Neural progenitor cell (in vitro differentiated cells): ENCODE measurements at regions not wholly inside any gene's neighbourhood (a gene's known extent, or its start where the extent isn't known, plus 50 kb on each side); places are given as distances from the start of the nearest gene placed in this dataset.

Source experiments
- DNase-seq: peaks from one replicate; pipeline ENCODE4 v3.0.0-alpha.2; 2016; ENCODE audit warnings: low spot score
- H2AFZ ChIP-seq: fragments of 200-600 bp; sonication (generic); replicated peaks from 2 replicates; pipeline ENCODE4 v1.6.1; 2016; ENCODE audit warnings: antibody characterized with exemption
- H3F3A ChIP-seq: fragments of 200-600 bp; sonication (generic); 2 replicates; pipeline ENCODE4 v1.6.1; 2016; ENCODE audit warnings: antibody characterized with exemption, low read depth
- H3K27ac ChIP-seq: fragments of 200-600 bp; sonication (generic); 2 replicates; pipeline ENCODE4 v1.5.1; 2016; ENCODE audit warnings: mild to moderate bottlenecking
- H3K27me3 ChIP-seq: fragments of 200-600 bp; sonication (generic); 2 replicates; pipeline ENCODE4 v1.6.1; 2016; ENCODE audit warnings: mild to moderate bottlenecking, moderate library complexity
- H3K36me3 ChIP-seq: fragments of 200-600 bp; sonication (generic); 2 replicates; pipeline ENCODE4 v1.5.1; 2016
- H3K4me1 ChIP-seq: fragments of 200-600 bp; sonication (generic); 2 replicates; pipeline ENCODE4 v1.6.1; 2016; ENCODE audit warnings: mixed run types
- H3K4me2 ChIP-seq: fragments of 200-600 bp; sonication (generic); 2 replicates; pipeline ENCODE4 v1.6.1; 2016
- H3K4me3 ChIP-seq: fragments of 200-600 bp; sonication (generic); 2 replicates; pipeline ENCODE4 v1.5.1; 2016
- H3K79me2 ChIP-seq: fragments of 200-600 bp; sonication (generic); 2 replicates; pipeline ENCODE4 v1.6.1; 2016; ENCODE audit warnings: low read depth
- H3K9ac ChIP-seq: fragments of 200-600 bp; sonication (generic); 2 replicates; pipeline ENCODE4 v1.6.1; 2016
- H3K9me3 ChIP-seq: fragments of 200-600 bp; sonication (generic); 2 replicates; pipeline ENCODE4 v1.5.1; 2016; ENCODE audit warnings: low read depth
- H4K20me1 ChIP-seq: fragments of 200-600 bp; sonication (generic); 2 replicates; pipeline ENCODE4 v1.6.1; 2016; ENCODE audit warnings: low read depth
- H3K27ac Mint-ChIP-seq: 3 replicates; pipeline ENCODE4 v1.8.0; 2021; ENCODE audit warnings: mixed read lengths
- H3K27me3 Mint-ChIP-seq: 2 replicates; pipeline ENCODE4 v1.8.0; 2022; ENCODE audit warnings: low read depth, mild to moderate bottlenecking, inconsistent platforms, moderate library complexity, mixed read lengths; ENCODE audit not compliant: insufficient read depth
- H3K36me3 Mint-ChIP-seq: 3 replicates; pipeline ENCODE4 v1.8.0; 2021; ENCODE audit warnings: mixed read lengths
- H3K4me1 Mint-ChIP-seq: 3 replicates; pipeline ENCODE4 v1.8.0; 2021; ENCODE audit warnings: mixed read lengths
- H3K4me3 Mint-ChIP-seq: 3 replicates; pipeline ENCODE4 v1.8.0; 2021; ENCODE audit warnings: mild to moderate bottlenecking, moderate library complexity, mixed read lengths
- H3K9me3 Mint-ChIP-seq: 3 replicates; pipeline ENCODE4 v1.8.0; 2020; ENCODE audit warnings: mixed read lengths
- EZH2 ChIP-seq: fragments of 200-600 bp; sonication (generic); IDR thresholded peaks from 2 replicates; pipeline ENCODE4 v1.6.1; 2017; ENCODE audit warnings: antibody characterized with exemption, mild to moderate bottlenecking, moderate library complexity
- EZH2phosphoT487 ChIP-seq: fragments of 200-600 bp; sonication (generic); IDR thresholded peaks from 2 replicates; pipeline ENCODE4 v1.6.1; 2017; ENCODE audit warnings: antibody characterized with exemption
- TF ChIP-seq, protein P1 (sequence below): fragments of 200-600 bp; sonication (generic); IDR thresholded peaks from 2 replicates; pipeline ENCODE4 v1.5.1; 2017; ENCODE audit warnings: antibody characterized with exemption, mild to moderate bottlenecking

DNA sequence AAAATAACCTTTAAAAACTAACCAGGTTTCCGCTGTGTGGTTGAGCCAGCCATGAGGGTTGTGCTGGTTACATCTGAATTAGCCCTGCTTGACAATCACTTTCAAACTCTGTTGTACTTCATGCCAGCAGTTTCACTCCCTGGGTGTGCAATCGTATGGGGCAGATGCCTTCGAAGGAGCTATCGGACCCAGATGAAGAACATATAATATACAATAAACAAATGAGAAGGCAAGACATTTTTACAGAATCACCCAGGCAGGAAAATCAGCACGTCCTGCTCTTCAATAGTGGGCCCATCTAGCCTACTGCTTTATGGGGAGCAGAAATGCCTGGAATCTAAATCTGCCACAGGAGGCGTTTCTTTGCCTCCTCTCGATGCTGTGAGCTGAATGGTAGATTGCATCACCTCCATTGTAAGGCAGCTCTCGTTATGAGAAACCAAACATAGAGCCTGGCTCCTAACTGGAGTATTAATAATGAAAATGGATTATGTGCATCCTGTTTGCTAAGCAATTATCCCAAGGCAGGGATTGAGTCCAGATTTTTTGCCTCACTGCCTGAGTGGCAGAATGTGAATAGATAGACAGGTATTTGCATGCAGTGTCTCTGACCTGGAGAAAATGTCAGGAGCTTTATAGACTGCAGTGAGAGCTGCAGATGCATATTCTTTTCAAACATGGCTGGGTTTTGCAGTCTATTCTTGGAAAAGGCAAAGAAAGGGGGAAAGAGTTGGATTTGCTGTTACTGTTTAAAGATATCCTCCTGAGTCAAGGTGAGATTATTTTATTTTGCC is 143.3 kb upstream of the SMARCA2 start:
- Mint-ChIP-seq H3K4me1 (peaks cover 12% of the 10 kb centered on the region), H3K4me3 (peak overlapping the region; percentile 35), H3K36me3 (no peaks in the 10 kb centered on the region), H3K9me3 (no peaks in the 10 kb centered on the region), H3K27me3 (peaks cover 3% of the 10 kb centered on the region), H3K27ac (peak overlapping the region; percentile 77)
- Histone ChIP-seq H3K4me3 (no peak overlapping the region), H3K27ac (no peak overlapping the region), H3K4me1 (no peaks in the 10 kb centered on the region), H3K4me2 (no peak overlapping the region), H3K36me3 (no peaks in the 10 kb centered on the region), H3K9ac (no peak overlapping the region), H2AFZ (peak overlapping the region; percentile 72), H3K27me3 (no peaks in the 10 kb centered on the region), H3K9me3 (no peaks in the 10 kb centered on the region), H4K20me1 (no peaks in the 10 kb centered on the region), H3K79me2 (no peaks in the 10 kb centered on the region), H3F3A (no peaks in the 10 kb centered on the region)
- TF ChIP-seq, protein P1, sequence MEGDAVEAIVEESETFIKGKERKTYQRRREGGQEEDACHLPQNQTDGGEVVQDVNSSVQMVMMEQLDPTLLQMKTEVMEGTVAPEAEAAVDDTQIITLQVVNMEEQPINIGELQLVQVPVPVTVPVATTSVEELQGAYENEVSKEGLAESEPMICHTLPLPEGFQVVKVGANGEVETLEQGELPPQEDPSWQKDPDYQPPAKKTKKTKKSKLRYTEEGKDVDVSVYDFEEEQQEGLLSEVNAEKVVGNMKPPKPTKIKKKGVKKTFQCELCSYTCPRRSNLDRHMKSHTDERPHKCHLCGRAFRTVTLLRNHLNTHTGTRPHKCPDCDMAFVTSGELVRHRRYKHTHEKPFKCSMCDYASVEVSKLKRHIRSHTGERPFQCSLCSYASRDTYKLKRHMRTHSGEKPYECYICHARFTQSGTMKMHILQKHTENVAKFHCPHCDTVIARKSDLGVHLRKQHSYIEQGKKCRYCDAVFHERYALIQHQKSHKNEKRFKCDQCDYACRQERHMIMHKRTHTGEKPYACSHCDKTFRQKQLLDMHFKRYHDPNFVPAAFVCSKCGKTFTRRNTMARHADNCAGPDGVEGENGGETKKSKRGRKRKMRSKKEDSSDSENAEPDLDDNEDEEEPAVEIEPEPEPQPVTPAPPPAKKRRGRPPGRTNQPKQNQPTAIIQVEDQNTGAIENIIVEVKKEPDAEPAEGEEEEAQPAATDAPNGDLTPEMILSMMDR = no peak
- TF ChIP-seq EZH2phosphoT487 (no peak), EZH2 (no peak)
- peak; percentile 45 for DNase-seq

DNA sequence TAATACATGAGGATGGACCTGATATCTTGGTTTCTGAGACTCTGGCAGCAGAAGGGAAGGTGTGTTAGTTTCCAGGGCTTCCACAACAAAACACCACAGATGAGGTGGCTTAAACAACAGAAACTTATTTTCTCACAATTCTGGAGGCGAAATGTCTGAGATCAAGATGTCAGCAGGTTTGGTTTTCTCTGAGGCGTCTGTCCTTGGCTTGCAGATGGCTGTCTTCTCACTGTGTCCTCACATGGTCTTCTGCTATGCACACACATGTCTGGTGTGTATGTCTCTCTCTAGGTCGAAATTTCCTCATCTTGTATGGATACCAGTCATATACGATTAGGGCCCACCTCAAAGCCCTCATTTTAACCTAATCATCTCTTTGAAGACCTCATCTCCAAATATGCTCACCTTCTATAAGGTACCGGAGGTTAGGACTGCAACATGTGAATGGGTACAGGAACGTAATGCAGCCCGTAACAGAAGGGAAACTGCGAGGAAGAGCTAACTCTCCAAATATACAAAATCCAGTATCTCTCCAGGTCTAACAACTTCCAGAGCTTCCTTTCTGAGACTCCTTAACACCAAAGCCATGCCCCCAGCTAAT is 139.8 kb upstream of the SMARCA2 start:
- no peak overlapping the region for H3K4me3 Mint-ChIP-seq
- H3K9me3 Mint-ChIP-seq = no peaks in the 10 kb centered on the region
- H3K9ac ChIP-seq = no peak overlapping the region
- TF ChIP-seq EZH2 (no peak), EZH2phosphoT487 (no peak)
- TF ChIP-seq, protein P1 = no peak
- H3K36me3 ChIP-seq = no peaks in the 10 kb centered on the region
- H3K36me3 Mint-ChIP-seq = no peaks in the 10 kb centered on the region
- no peaks in the 10 kb centered on the region for H4K20me1 ChIP-seq
- peaks cover 12% of the 10 kb centered on the region for H3K4me1 Mint-ChIP-seq
- H3K79me2 ChIP-seq = no peaks in the 10 kb centered on the region
- no peaks in the 10 kb centered on the region for H3F3A ChIP-seq
- no peaks in the 10 kb centered on the region for H3K27me3 Mint-ChIP-seq
- H3K4me3 ChIP-seq = no peak overlapping the region
- DNase-seq = no peak
- no peak overlapping the region for H3K27ac Mint-ChIP-seq
- H3K9me3 ChIP-seq = no peaks in the 10 kb centered on the region
- no peak overlapping the region for H3K4me2 ChIP-seq
- no peaks in the 10 kb centered on the region for H3K4me1 ChIP-seq
- no peak overlapping the region for H3K27ac ChIP-seq
- no peaks in the 10 kb centered on the region for H3K27me3 ChIP-seq
- H2AFZ ChIP-seq = no peak overlapping the region

DNA sequence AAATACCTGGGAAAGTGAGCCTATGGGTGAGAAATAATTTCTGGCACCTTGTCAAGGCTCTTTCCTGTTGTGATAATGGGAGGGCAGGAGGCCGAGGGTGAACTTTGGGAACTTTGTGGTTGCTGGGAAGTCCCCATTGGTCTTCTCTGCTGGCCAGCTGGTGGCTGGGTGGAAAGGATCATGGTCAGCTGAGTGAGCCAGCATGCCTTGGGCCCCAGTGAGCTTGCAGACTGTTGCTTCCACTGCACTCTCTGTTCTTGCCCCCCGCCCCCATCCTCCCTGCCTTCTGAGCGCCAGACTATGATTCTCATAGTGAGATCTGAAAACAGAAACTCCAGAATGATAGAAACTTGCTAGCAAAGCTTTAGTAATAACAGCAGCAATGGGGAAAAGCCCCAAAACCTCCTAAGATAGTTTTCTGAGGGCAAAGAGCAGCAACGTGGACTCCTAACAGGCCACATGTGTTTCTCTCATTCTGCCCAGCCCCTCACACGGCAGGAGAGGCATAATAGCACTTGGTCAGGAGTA is 139.2 kb upstream of the SMARCA2 start:
- no peak overlapping the region for H2AFZ ChIP-seq
- H3F3A ChIP-seq = no peaks in the 10 kb centered on the region
- H3K36me3 ChIP-seq = no peaks in the 10 kb centered on the region
- no peaks in the 10 kb centered on the region for H4K20me1 ChIP-seq
- Mint-ChIP-seq H3K4me1 (peaks cover 8% of the 10 kb centered on the region), H3K27ac (no peak overlapping the region), H3K9me3 (no peaks in the 10 kb centered on the region), H3K27me3 (no peaks in the 10 kb centered on the region), H3K4me3 (no peak overlapping the region), H3K36me3 (no peaks in the 10 kb centered on the region)
- TF ChIP-seq EZH2 = no peak
- H3K27ac ChIP-seq = no peak overlapping the region
- no peaks in the 10 kb centered on the region for H3K9me3 ChIP-seq
- no peaks in the 10 kb centered on the region for H3K4me1 ChIP-seq
- no peaks in the 10 kb centered on the region for H3K27me3 ChIP-seq
- no peak overlapping the region for H3K4me2 ChIP-seq
- no peak for DNase-seq
- no peaks in the 10 kb centered on the region for H3K79me2 ChIP-seq
- no peak overlapping the region for H3K9ac ChIP-seq
- H3K4me3 ChIP-seq = no peak overlapping the region
